Heart left ventricle (tissue), 16 donors: ENCODE measurements at regions not wholly inside any gene's neighbourhood (a gene's known extent, or its start where the extent isn't known, plus 50 kb on each side); places are given as distances from the start of the nearest gene placed in this dataset.

Experiments used
- ATAC-seq, 4 donors: fragments of 200-7000 bp; cut with Tn5 transposase; one replicate each; pipeline ENCODE4 v1.9.1; 2020 to 2022; ENCODE audit warnings: moderate library complexity in 4 of 4, mild to moderate bottlenecking in 3 of 4, moderate number of reproducible peaks in 1 of 4
- DNase-seq, 5 donors: peaks; one replicate each; pipeline ENCODE4 v3.0.0-alpha.2; 2020
- H3K27ac ChIP-seq, 12 donors: fragments of 200-600 bp; sonication (generic) in 4 of 12; one replicate each; pipeline versions ENCODE4 v1.5.0 to v1.8.0; 2016 to 2022; ENCODE audit warnings: mild to moderate bottlenecking in 2 of 12
- H3K27me3 ChIP-seq, 9 donors: fragments of 200-600 bp; sonication (generic) in 2 of 9; one replicate each; pipeline versions ENCODE4 v1.5.1 to v1.8.0; 2016 to 2022; ENCODE audit warnings: mild to moderate bottlenecking in 3 of 9
- H3K36me3 ChIP-seq, 9 donors: fragments of 200-600 bp; sonication (generic) in 2 of 9; one replicate each; pipeline versions ENCODE4 v1.5.0 to v1.8.0; 2018 to 2022; ENCODE audit warnings: mild to moderate bottlenecking in 2 of 9
- H3K4me1 ChIP-seq, 12 donors: fragments of 200-600 bp; sonication (generic) in 4 of 12; one replicate each; pipeline versions ENCODE4 v1.5.0 to v1.8.0; 2016 to 2022; ENCODE audit warnings: mild to moderate bottlenecking in 3 of 12
- H3K4me3 ChIP-seq, 12 donors: fragments of 200-600 bp; sonication (generic) in 4 of 12; one replicate each; pipeline versions ENCODE4 v1.5.0 to v1.8.0; 2017 to 2022; ENCODE audit warnings: mild to moderate bottlenecking in 9 of 12, moderate library complexity in 4 of 12
- H3K9me3 ChIP-seq, 12 donors: fragments of 200-600 bp; sonication (generic) in 4 of 12; one replicate each; pipeline versions ENCODE4 v1.5.0 to v1.8.0; 2016 to 2022; ENCODE audit warnings: mild to moderate bottlenecking in 1 of 12
- POLR2A ChIP-seq, 2 donors: fragments of 450-650 bp; IDR thresholded peaks; one replicate each; pipeline ENCODE4 v1.6.1; 2017; ENCODE audit warnings: antibody characterized with exemption in 2 of 2, mild to moderate bottlenecking in 2 of 2, moderate library complexity in 2 of 2
- WGBS, 4 donors: extraction: QIAGEN DNeasy Blood & Tissue Kit in 2 of 4; methylation state at CpG; one replicate each; pipeline versions ENCODE4 v1.1.5 to v1.1.7; 2013 to 2018; 5-methylcytosine and 5-hydroxymethylcytosine counted together
- intact Hi-C, 10 donors: fragments of 100-400 bp; cut with DNase I; formaldehyde crosslinking; loops; one replicate each; pipeline versions ENCODE4 v1.11.1 to v1.14.2; 2022
- TF ChIP-seq, protein P1 (sequence below), 12 donors: fragments of 200-600 bp; sonication (generic) in 4 of 12; IDR thresholded peaks; one replicate each; pipeline versions ENCODE4 v1.5.0 to v1.8.0; 2018 to 2022; ENCODE audit warnings: antibody characterized with exemption in 12 of 12, mild to moderate bottlenecking in 5 of 12
- donor health status: ischemic (EF 13 %, LVEDD 7.1; RV severe dilation, severe dysfunction).
- donor health status: healthy with polysubstance abuse.
- donor health status: DM: no; HTN: yes; CAD: no.
- donor health status: DM: no; HTN: no; CAD: no.
- donor health status: ischemic (EF 25% LVEDD 6.9; RV normal size, moderate dysfunction).
- donor health status: ischemic (EF 25% LVEDD 5.7; RV mildly dilated, moderate dysfunction).
- donor health status: healthy.
- donor health status: DM: yes; HTN: yes; CAD: no.
- donor health status: ischemic (EF 35%, LVEDD 5.7; RV mildly dilated, moderate dysfunction).
- donor health status: nonischemic (EF 11% LVEDD 7.7; RV severe dilation, severe dysfunction).
- donor health status: DM: yes; HTN: yes; CAD: no.
- donor health status: PGD.
- donor health status: ischemic (EF 29% LVEDD 5.4; RV normal size, mild dysfunction).
- donor health status: nonischemic (EF 23%, LVEDD 6.1; RV moderate dilation, normal function).

DNA sequence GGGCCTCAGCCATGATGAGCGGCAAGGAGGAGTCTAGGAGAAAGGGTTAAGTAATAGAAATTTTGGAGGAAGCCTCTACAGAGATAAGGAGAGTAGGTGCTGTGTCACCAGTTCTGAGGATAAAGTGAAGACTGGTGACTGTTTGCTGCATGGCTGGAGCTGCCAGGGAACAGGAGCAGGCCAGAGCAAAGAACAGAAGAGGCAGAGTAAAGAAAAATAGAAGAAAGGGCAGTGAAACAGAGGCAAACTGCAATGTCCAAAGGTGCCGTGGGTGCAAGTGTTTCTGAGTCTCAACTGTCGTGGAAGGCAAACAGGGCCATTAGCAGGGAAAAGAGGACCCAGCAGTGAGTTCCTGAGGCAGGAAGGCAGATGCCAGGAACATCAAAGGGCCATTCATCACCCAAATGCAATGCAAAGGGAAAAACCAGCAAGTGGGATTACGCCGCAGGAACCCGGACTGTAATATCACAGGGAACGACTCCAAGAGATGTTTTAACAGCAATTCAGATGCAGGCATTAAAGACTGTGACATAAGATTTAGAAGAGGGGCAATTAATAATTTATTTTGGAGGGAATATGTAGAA lies 318.3 kb downstream of the FOXO1 start:
- intact Hi-C loops, result loop anchor here in 1 of 10 donors (10.0 kb wide), 1 partner anchor 317 kb away; the partner anchor contains the start of gene FOXO1
- no peak for DNase-seq

DNA sequence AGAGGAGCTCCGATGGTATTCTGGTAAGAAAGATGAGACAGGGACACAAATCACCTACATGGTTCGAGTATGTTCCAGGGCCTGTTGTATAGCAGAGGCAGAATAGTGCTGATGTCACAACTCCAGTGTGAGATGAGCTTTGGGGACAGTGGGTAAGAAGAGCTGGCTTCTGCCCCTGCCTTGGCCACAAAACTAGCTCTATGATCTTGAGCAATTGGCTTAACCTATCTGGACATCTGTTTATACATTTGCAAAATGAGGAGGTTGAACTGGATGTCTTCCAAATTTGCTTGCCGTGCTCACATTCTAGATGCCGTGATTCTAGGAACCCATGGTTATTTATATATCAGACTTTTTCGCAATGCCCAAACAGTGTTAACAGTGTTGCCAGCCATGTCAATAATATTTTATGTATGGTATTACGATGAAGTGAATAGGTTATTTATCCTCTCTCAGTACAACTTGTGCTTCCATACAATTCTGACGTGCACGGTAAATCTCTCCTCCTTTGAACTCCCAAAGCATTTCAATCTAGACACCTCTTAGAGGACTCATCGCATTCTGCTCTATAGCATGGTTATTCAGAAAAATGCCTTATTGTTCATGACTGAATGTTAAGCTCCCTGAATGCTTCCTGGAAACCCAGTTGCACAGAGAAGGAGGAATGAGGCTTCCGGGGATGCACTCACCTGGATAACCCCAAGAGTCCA lies 316.0 kb downstream of the FOXO1 start:
- no peaks in the 10 kb centered on the region for H3K9me3 ChIP-seq
- DNase-seq (no peak), ATAC-seq (no peak)
- H3K4me3 ChIP-seq, result no peak overlapping the region
- 72 to 76% (median 74%) methylated on average over 10 of the region's 10 CpGs for WGBS, 4 donors
- H3K36me3 ChIP-seq, result no peaks in the 10 kb centered on the region
- intact Hi-C loops, result no loop called here
- H3K4me1 ChIP-seq, result peaks cover 0 to 29% (median 17%) of the 10 kb centered on the region in 12 donors
- no peak overlapping the region for H3K27ac ChIP-seq
- TF ChIP-seq POLR2A (IDR thresholded peaks at IDR 0.05), result no peak
- H3K27me3 ChIP-seq, result no peaks in the 10 kb centered on the region

More for the DNA sequence above, 318.3 kb downstream of the FOXO1 start:
- H3K27me3 ChIP-seq, result no peaks in the 10 kb centered on the region
- WGBS, 4 donors, result 87 to 93% (median 92%) methylated on average over 7 of the region's 7 CpGs
- TF ChIP-seq POLR2A (IDR thresholded peaks at IDR 0.05), result no peak
- H3K36me3 ChIP-seq, result no peaks in the 10 kb centered on the region
- H3K4me1 ChIP-seq, result peaks cover 0 to 44% (median 26%) of the 10 kb centered on the region in 12 donors
- H3K4me3 ChIP-seq, result no peak overlapping the region
- H3K9me3 ChIP-seq, result no peaks in the 10 kb centered on the region
- no peak for ATAC-seq
- H3K27ac ChIP-seq, result no peak overlapping the region

DNA sequence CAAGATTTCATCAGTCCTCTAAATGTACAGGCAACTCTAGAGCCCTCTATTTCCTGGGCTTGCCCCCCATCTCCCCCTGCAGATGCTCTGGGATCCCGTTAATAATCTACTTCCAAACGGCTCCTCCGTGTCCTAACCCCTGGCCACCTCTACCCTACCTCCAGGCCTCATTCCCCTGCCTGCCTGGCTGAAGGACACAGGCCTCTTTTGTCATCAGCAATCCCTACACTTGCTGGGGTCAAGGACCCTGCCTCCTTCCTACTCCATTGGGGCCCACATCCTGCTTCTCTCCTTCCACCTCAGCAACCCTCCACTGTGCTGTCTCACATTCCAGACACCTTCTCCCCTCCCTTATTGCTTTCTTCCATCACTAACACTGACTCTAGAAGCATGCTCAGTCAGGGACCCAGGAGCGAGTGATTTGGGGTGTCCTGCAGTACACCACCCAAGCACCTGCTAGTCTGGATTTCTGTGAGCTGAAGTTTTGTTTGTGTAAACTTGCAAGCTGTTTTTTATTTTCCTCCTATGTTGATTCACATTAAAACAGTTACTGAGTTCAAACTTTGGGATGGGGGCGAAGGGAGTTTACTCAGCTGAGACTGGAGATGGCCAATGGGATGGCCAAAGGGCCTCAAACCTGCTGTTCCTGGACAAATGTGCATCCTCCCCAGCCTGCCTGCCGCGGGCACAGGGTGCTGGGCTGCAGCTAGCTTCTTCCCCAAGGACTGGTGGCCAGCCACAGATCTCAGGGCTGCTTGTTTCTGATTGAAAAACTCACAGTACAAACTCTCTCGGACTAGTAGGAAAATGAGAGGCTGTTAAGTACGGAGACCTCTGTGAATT lies 314.7 kb downstream of the FOXO1 start:
- no peak overlapping the region for H3K4me3 ChIP-seq
- no peaks in the 10 kb centered on the region for H3K9me3 ChIP-seq
- H3K36me3 ChIP-seq, result no peaks in the 10 kb centered on the region
- no peak for TF ChIP-seq POLR2A (IDR thresholded peaks at IDR 0.05)
- TF ChIP-seq, protein P1, sequence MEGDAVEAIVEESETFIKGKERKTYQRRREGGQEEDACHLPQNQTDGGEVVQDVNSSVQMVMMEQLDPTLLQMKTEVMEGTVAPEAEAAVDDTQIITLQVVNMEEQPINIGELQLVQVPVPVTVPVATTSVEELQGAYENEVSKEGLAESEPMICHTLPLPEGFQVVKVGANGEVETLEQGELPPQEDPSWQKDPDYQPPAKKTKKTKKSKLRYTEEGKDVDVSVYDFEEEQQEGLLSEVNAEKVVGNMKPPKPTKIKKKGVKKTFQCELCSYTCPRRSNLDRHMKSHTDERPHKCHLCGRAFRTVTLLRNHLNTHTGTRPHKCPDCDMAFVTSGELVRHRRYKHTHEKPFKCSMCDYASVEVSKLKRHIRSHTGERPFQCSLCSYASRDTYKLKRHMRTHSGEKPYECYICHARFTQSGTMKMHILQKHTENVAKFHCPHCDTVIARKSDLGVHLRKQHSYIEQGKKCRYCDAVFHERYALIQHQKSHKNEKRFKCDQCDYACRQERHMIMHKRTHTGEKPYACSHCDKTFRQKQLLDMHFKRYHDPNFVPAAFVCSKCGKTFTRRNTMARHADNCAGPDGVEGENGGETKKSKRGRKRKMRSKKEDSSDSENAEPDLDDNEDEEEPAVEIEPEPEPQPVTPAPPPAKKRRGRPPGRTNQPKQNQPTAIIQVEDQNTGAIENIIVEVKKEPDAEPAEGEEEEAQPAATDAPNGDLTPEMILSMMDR (IDR thresholded peaks at IDR 0.05), result no peak
- intact Hi-C loops, result no loop called here
- peak overlapping the region in 8 of 12 donors; percentile 2 to 66 (median 42) for H3K27ac ChIP-seq
- WGBS, 4 donors, result 73 to 79% (median 76%) methylated on average over 9 of the region's 9 CpGs
- DNase-seq, result no peak
- ATAC-seq, result peak in 1 of 4 donors; percentile 6
- peaks cover 0 to 18% (median 13%) of the 10 kb centered on the region in 12 donors for H3K4me1 ChIP-seq
- no peaks in the 10 kb centered on the region for H3K27me3 ChIP-seq

DNA sequence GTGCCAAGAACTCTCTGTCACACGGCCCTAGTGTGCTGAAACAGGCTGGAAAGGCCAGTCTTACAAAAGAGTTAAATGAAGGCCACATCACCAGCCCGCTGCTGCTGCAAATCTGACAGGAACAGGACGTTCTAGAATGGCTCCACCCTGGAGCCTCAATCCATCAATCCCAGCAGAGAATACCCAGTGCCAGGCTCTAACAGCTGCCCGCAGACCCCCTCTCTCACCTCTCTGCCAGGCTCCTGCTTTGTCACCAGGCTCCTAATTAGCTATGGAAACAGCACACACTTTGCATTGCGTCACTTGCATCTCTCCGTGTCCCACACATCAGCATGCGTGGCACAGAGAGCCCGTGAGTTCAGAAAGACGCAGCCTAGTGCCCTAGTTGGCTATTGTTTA lies 314.1 kb downstream of the FOXO1 start:
- TF ChIP-seq, protein P1 (IDR thresholded peaks at IDR 0.05), result no peak
- no peak for TF ChIP-seq POLR2A (IDR thresholded peaks at IDR 0.05)
- WGBS, 4 donors, result 40 to 55% (median 47%) methylated on average over 9 of the region's 9 CpGs
- ATAC-seq, result peak; percentile 72 to 92 (median 86)
- peak in 2 of 5 donors; percentile 36 to 79 for DNase-seq
- Histone ChIP-seq H3K4me3 (no peak overlapping the region), H3K4me1 (peaks cover 0 to 18% (median 13%) of the 10 kb centered on the region in 12 donors), H3K9me3 (no peaks in the 10 kb centered on the region), H3K27ac (peak overlapping the region in 10 of 12 donors; percentile 2 to 66 (median 40)), H3K27me3 (no peaks in the 10 kb centered on the region), H3K36me3 (no peaks in the 10 kb centered on the region)
- intact Hi-C loops, result no loop called here
